ENCODE measurements at regions not wholly inside any gene's neighbourhood (a gene's known extent, or its start where the extent isn't known, plus 50 kb on each side); places are given as distances from the start of the nearest gene placed in this dataset.
A peak's percentile ranks its signal among the peaks of the same experiment; 100 is the strongest.

- no peak for DNase-seq (ENCODE audit: low read depth in 2 of 2)
Observed at GRCh38 chr12:77629141-77629540, 201.6 kb upstream of the NAV3 start.

GRCh38 chr12:77625441-77625840, 205.3 kb upstream of the NAV3 start:
- no peak for DNase-seq (ENCODE audit: low read depth in 2 of 2)

- DNase-seq (ENCODE audit: low read depth in 2 of 2): no peak
Observed at GRCh38 chr12:77619425-77619824, 211.3 kb upstream of the NAV3 start.

GRCh38 chr12:77617818-77618217, 212.9 kb upstream of the NAV3 start:
- no peak for DNase-seq (ENCODE audit: low read depth in 2 of 2)

- peak in 1 of 2 donors; percentile 3 for DNase-seq (ENCODE audit: low read depth in 2 of 2)
Observed at GRCh38 chr12:77615332-77615731, 215.4 kb upstream of the NAV3 start.

GRCh38 chr12:77613411-77613810, 217.3 kb upstream of the NAV3 start:
- DNase-seq (ENCODE audit: low read depth in 2 of 2): no peak

GRCh38 chr12:77610446-77610845, 220.2 kb upstream of the NAV3 start:
- DNase-seq (ENCODE audit: low read depth in 2 of 2): no peak

- no peak for DNase-seq (ENCODE audit: low read depth in 2 of 2)
Observed at GRCh38 chr12:77609016-77609415, 221.7 kb upstream of the NAV3 start.

- no peak for DNase-seq (ENCODE audit: low read depth in 2 of 2)
Observed at GRCh38 chr12:77608271-77608824, 222.3 kb upstream of the NAV3 start.

- no peak for DNase-seq (ENCODE audit: low read depth in 2 of 2)
Observed at GRCh38 chr12:77606348-77606747, 224.3 kb upstream of the NAV3 start.

- DNase-seq (ENCODE audit: low read depth in 2 of 2): no peak
Observed at GRCh38 chr12:77603946-77604345, 226.7 kb upstream of the NAV3 start.

- no peak for DNase-seq (ENCODE audit: low read depth in 2 of 2)
Observed at GRCh38 chr12:77601069-77601468, 229.6 kb upstream of the NAV3 start.

- no peak for DNase-seq (ENCODE audit: low read depth in 2 of 2)
Observed at GRCh38 chr12:77600468-77600843, 230.2 kb upstream of the NAV3 start.

GRCh38 chr12:77599782-77600467, 230.8 kb upstream of the NAV3 start:
- no peak for DNase-seq (ENCODE audit: low read depth in 2 of 2)

- DNase-seq (ENCODE audit: low read depth in 2 of 2): no peak
Observed at GRCh38 chr12:77594366-77594765, 236.3 kb upstream of the NAV3 start.

GRCh38 chr12:77592836-77593235, 237.9 kb upstream of the NAV3 start:
- DNase-seq (ENCODE audit: low read depth in 2 of 2): no peak

- no peak for DNase-seq (ENCODE audit: low read depth in 2 of 2)
Observed at GRCh38 chr12:77591959-77592743, 238.5 kb upstream of the NAV3 start.

- no peak for DNase-seq (ENCODE audit: low read depth in 2 of 2)
Observed at GRCh38 chr12:77590306-77590705, 240.4 kb upstream of the NAV3 start.

- no peak for DNase-seq (ENCODE audit: low read depth in 2 of 2)
Observed at GRCh38 chr12:77584860-77585259, 245.8 kb upstream of the NAV3 start.

- DNase-seq (ENCODE audit: low read depth in 2 of 2): no peak
Observed at GRCh38 chr12:77578466-77579220, 252.1 kb upstream of the NAV3 start.

- DNase-seq (ENCODE audit: low read depth in 2 of 2): no peak
Observed at GRCh38 chr12:77577791-77578190, 252.9 kb upstream of the NAV3 start.

GRCh38 chr12:77575376-77575919, 255.2 kb upstream of the NAV3 start:
- no peak for DNase-seq (ENCODE audit: low read depth in 2 of 2)
